EL (cell line): ENCODE measurements at regions not wholly inside any gene's neighbourhood (a gene's known extent, or its start where the extent isn't known, plus 50 kb on each side); places are given as distances from the start of the nearest gene placed in this dataset.
"Not testable (repeated sequence)": the region's sequence is repeated elsewhere in the genome, so short reads cannot be mapped to it uniquely, and the experiment has no call there.

Experiments used
- DNase-seq: peaks from one replicate; pipeline ENCODE4 v3.0.0-alpha.2; 2016

DNA sequence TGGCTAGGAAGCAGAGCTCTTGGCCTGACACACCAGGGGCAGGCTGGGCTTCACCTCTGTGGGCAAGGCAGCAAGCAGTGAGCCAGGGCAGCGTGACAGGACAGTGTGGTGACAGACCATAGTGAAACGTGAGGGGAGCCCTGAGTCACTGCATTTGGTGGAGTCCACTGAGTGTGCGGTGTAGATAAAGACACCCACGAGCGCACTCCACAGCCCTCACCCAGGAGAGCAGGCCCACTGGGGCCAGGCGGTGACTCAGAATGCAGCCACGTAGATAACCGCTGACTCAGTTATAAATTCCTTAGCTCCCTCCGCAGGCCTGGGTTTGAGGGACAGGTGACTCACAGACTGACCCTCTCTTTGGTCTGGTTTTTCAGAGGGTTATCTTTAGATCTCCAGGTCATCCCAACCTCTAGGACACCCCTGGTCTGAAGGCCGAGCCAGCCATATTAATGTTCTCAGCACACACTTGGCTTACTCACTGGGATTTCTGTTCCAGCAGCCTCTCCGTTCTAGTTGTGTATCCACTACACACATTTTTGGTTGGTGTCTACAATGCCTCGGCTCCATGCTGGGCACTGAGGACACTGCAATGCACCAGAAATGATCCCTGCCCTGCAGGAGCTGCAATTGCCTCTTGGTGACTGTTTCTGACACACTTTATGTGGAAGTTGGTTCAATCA is 90.2 kb upstream of the TSPAN2 start:
- peak; percentile 100 for DNase-seq

DNA sequence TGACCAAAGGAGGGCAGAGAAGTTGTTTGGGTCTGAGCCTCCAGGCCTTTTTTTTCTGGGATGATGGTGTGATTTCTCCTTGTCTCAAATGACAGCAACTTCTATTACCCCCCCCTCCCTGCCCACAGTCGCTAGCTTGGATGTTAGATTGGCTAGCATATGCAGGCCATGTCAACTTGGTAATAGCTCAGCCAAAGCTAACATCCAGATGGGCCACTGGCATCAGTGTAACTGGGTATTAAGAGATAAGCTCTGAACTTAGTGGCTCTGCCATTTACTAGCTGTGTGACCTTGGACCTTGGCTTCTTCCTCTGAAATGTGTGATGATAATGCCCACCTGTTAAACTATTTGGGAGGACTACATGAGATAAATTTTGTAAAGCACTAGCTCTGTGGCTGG is 86.9 kb upstream of the TSPAN2 start:
- DNase-seq, result no peak

DNA sequence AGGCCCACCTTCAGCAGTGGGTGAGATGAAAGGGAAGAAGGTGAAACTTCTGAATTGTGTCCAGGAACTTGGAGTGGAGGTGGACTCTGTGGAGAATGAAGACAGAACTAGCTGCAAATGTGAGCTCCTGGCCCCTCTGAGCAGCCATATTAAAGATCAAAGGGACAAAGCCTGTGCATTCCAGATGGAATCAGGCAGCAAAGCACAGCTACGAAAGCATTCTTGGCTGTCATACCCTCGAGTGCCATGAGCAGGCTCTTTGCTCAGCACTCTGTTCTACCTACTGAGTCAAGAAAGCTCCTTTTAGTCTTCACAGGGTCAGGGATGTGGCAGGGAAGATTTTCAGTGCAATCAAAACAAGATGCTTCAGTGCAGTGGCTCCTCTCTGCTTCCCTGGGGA is 86.3 kb upstream of the TSPAN2 start:
- no peak for DNase-seq

DNA sequence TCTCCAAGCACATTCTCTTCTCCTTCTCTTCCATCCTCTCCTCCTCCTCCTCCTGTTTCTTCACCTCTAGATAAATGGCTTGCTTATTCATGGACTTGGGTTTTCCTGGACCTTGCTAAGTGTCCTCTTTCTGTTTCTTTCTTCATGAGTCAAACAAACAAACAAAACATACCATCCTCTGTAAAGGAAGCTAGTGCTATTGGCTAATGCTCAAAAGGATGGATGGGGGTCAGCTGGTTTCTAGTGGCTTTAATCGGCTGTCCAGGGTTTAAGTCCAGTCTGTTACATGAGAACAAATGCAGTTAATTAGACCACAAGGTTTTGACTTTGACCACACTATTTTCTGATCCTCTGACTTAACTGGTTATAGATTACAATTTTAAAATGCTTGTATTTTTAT is 83.8 kb upstream of the TSPAN2 start:
- DNase-seq, result no peak

DNA sequence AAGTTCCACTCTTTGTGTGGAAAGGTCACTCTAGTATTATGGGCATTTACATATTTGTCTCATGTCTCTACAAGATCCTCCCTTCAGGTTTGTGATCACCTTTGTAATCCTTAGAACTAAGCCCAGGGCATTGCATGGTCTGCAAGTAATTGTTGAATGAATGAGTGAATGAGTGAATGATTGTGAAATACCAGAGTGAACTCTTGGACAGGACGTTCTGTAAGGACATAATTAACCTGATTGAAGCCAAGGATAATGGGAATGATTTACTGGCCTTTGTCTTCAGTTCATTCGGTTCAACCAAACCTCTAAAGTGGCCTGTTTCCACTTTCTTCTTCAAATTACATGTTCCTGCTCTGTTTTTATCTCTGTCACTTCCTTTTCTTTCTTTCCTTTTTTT is 83.0 kb upstream of the TSPAN2 start:
- DNase-seq, result no peak

DNA sequence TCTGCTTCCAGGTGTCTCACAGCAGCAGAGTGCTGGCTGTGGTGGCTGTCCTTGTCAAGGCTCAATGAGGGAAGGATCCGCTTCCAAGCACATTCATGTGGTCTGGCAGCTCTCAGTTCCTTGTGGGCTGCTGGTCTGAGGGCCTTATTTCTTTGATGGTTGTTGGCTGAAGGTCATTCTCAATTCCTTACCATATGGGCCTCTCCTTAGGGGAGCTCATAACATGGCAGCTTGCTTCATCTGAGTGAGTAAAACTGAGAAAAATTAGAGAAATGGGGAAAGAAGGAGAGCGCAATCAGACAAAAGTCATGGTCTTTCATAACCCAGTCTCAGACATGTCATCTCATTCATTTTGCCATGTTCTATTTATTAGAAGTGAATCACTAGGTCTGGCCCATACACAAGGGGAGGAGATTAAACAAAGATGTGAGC is 81.7 kb upstream of the TSPAN2 start:
- no peak for DNase-seq

DNA sequence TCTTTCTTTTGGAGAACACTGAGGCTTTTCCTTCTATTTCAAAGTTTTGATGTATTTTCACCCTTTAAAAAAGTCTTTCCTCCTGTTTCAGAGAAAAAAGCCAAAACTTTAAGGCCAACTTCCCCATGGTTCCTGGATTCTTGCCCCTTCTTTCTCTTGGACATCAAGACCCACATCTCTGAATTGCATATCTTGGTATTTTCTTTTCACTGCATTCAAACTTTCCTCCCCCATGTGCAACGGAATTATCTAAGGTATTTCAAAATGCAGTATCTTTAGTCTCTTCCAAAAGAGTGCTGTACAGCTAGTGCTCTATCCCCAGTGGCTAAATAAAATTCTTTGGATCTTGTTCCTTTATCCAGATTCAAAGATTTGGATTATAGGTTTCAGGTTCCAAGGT is 81.1 kb upstream of the TSPAN2 start:
- DNase-seq, result no peak

DNA sequence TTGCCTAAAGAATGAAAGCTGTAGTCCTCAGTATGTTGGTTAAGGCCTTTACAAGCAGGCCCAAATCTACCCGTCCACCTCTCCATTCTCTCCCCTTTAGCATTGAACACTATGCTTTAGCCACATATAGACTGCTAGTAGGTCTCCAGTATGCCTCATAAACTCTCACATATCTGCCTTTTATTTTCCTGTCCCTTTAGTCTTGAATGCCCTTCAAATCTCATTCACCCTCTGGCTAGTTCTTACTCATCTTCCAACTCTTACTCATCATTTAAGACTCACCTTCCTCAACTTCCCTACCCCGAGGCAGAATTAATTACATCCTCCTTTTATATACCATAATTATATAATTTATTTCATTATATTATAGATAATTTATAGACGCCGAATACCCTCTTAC is 78.7 kb upstream of the TSPAN2 start:
- DNase-seq, result peak; percentile 77

DNA sequence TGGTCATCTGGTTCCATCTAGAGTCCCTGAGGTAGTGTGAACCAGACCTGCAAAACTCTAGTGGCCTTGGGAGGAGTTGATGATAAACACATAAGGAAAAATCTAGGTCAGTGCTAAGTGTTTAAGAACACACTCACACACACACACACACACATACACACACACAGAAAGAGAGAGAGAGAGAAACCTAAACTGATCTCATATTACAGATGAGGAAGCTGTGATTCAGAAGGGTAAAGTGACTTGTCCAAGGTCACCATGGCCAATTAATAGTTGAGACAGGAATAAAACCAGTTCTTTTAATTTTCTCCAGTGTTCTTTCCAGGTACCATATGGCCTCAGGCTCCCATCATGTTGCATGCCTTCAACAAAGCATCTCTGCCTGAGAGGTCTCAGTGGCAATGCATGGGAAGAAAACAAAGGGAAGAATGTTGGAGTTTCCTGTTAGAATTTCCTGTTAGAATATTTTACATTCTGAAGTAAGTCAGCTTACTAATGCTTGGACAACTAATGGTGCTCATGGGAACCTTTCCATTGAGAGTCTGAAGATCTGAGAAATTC is 77.3 kb upstream of the TSPAN2 start:
- peak; percentile 72 for DNase-seq

DNA sequence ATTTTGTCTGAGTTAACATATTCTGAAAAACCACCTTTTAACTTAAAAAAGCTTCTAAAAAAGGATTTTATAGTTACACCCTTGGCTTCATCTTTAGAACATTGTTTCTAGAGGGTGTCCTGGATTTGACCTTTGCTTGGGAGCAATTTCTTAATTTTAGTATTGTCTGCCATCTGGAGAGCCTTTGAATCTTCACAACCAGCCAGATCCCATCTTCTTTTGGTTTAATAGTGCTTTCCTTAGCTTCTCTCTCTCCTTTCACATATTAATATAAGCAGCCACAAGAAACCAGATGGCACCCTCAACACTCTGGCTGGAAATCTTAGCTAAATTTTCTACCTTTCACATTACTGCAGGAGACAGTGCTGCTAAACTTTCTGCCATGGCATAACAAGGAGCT is 76.5 kb upstream of the TSPAN2 start:
- no peak for DNase-seq

DNA sequence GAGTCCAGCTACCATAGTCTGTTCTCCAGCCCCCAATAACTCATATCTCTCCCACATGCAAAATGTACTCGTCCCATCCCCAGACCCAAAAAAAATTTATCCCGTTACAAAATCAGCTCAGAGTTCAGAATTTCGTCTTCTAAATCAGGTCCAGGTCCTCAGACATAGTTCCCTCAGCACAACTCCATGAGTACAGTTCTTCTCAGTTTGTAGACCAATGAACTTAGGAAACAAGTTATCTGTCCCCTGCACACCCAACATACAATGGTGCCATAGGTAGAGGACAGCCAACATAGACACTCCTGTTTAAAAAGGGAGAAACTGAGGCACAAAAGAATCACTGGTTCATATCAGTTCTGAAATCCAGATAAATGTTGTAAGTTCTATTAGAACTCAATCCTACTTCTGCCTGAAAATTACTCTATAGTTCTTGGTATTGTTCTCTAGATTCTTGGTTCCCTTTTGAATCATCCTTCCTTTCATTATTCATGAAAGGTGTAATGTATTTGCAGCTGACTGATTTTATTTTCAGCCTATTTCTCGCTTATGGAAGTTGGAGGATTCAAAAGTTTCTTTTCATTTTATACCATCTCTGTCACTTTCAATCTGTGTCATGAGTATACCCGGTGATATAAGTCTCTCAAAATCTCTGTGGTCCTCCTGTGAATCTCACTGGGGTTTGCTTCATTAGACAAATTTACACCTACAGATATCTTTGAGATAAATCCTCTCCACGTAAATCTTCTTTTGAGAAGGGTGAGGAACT is 75.8 kb upstream of the TSPAN2 start:
- DNase-seq, result no peak

DNA sequence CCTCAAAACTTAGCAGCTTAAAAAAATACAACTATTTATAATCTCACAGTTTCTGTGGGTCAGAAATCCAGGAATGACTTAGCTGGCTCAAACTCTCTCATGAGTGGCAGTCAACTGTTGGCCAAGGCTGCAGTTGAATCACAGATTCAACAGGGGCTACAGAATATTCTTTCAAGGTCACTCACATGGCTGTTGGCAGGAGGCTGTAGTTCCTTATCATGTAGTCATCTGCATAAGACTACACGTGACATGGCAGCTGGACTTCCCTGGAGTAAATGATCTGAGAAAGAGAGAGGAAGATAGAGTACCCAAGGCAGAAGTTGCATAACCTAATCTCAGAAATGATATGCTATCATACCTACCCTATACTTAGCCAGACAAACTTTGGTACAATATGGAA is 75.2 kb upstream of the TSPAN2 start:
- no peak for DNase-seq

DNA sequence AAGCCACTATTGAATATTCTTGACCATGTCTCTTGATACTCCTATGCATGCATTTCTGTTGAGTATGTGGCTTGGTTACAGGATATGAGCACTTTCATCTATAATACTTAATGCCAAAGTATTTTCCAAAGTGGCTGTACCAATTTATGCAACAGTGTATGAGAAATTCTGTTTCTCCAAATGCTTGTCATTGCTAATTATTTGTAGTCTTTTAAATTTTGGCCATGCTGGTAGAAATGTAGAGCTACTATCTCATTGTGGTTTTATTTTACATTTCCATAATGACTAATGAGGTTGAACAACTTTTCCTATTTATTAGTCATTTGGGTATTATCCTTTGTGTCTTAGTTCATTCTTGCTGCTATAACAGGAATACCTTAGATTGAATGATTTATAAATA is 71.4 kb upstream of the TSPAN2 start:
- no peak for DNase-seq

DNA sequence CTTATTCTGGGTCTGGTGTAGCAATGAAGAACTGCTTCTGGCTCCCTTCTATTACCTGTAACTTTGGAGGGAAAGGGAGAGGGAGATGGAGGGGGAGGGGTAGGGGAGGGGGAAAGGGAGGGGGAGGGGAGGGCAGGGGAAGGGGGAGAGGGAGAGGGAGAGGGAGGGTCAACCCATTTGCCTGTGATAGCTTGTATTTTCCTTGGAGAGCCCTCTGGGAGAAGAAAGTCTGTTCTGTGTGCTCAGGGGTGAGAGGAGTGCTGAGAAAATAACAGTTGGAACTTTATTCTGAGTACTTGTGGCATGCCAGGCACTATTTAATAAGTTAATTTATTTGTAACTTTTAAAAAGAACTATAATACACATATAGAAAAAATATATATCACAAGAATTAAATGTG is 70.7 kb upstream of the TSPAN2 start:
- DNase-seq, result no peak

DNA sequence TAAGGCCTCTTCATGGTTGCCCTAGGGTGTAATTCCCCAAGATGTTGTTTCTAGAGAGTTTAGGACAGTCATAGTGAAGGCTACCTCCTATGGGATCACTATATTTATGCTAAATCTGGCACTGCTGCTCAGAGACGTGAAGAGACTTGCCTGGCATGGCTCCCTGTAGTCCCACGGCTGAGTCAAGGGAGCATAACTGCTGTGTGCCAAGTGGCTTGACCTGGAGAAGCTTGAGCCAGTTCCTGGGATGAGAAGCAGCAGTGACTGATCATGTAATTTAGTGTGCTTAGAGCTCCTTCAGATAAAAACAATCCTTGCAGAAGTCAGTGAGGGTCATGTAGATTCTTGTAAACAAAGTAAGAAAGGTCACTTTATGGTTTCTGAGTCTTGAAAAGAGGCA is 68.9 kb upstream of the TSPAN2 start:
- peak; percentile 74 for DNase-seq

DNA sequence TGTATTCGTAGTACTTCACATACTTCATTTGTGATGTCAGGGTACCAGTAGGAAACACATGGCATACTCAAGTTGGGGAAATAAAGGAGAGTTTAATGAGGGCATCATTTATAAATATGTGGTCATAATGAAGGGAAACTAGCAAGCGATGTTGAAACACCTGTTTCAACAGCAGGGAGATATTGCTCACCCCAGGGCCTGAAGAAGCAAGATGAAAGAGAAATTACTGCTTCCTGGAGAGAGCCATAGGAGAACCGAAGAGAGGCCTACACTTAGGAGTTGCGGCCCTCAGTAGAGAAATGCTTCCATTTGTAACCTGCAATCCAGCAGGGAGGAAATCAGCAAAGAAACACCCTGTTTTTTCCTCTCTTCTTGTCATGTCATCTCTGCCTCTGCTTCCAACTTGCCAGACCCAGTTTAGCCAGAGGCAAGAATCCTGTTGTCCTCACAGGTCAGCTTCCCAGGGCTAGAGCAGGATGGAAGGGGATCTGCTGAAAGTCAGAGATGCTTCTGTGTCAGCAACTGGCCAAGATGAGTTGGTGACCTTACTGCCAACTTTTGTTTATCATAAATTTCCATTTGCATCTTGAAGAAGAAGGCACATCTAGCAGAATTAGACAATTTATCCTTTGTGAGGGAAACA is 67.6 kb upstream of the TSPAN2 start:
- no peak for DNase-seq

DNA sequence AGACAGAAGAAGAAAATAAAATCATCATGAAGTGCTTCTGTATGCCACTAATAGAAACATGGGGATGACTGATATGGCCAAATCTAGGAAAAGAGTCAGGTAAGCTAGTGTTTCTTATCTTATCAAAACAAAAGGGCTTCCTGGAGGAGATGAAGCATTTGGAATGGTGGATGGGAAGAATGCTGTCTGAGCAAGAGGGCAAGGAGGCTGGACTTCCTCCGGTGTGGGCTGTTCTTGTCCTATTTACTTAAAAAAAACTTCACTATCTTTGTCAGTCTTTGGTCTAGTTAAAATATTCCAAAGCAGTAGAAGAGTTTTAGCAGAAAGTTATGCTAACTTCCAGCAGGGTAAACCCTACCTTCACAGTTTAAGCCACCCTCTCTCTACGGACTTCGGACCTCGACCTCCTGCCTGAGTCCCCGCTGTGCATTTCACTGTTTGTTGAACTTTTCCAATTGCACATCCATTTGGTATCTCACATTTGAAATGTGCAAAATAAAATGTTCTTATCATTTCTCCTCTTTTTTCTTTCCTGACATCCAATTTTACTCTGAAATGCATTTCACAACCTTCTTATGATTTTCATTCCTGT is 64.8 kb upstream of the TSPAN2 start:
- no peak for DNase-seq

DNA sequence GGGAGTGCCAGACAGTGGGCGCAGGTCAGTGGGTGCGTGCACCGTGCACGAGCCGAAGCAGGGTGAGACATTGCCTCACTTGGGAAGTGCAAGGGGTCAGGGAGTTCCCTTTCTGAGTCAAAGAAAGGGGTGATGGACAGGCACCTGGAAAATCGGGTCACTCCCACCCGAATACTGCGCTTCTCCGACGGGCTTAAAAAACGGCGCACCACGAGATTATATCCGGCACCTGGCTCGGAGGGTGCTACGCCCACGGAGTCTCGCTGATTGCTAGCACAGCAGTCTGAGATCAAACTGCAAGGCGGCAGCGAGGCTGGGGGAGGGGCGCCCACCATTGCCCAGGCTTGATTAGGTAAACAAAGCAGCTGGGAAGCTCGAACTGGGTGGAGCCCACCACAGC is 58.6 kb upstream of the TSPAN2 start:
- not testable (repeated sequence) for DNase-seq

DNA sequence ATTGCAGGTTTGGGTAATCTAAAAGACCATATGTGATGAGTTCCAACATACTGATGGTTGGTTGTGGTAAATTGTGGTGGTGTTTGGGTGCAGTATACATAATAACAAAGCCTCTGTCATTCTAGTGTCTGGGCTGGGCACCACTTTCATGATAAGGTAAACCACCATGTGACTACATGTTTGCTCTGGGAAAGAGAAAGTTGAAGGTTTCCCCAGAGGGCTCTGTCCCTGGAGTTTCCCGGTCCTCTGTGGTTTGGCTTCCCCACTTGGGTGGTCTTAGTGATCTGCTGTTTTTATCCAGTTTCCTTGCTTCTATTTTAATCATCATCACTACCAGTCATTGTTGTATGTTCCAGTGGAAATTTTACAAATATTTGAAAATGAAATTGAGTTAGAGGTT is 55.9 kb upstream of the TSPAN2 start:
- DNase-seq, result no peak

DNA sequence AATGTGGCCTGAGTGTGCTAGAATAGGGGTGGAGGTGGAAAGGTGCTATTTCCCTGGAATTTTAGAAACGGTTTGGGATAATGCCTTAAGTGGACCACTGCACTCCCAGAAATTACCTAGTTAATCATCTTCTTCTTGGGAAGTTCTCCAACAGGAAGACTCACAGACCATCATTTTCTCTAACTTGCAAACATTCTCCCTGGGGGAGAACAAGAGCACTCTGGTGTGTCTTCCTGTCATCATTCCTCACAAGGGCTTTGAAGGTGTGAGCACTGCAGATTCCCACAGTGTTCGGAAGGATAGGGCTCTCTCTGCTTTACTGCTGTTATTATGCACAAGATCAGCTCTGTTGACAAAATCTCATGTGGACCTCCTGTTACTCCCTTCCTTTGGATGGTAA is 54.9 kb upstream of the TSPAN2 start:
- DNase-seq, result no peak

DNA sequence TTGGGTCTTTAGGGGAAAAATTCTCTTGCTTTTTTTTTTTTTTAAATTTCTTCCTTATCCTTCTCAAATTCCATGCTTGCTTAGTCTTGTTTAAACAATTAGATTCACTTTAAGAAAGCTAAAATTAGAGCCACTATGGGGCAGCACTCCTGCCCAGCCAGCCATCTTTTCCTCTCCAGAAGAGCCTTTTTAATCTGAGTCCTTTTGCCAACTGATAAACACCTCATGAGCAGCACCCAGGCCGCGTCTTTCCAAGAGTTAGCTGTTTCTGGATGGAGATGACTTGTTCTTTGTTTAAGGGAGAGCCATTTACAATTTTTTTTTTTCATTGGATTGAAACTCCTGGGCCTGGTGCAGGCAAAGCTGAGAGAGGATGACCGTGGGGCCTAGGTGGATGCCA is 53.3 kb upstream of the TSPAN2 start:
- no peak for DNase-seq

DNA sequence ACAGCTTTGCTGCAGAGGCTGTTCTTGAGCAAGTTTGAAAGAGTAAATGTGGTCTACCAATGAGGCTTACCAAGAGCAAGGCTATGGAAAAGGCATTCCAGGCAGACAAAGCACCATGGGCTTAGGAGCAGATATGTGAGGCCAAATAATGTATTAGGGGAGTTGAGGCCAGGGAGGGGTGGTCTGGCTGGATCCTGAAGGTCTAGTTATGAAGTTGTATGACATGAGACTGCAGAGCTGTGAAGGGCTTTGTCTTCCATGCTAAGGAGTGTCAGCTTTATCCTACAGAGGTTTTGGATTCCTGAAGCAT is 51.8 kb upstream of the TSPAN2 start:
- no peak for DNase-seq

DNA sequence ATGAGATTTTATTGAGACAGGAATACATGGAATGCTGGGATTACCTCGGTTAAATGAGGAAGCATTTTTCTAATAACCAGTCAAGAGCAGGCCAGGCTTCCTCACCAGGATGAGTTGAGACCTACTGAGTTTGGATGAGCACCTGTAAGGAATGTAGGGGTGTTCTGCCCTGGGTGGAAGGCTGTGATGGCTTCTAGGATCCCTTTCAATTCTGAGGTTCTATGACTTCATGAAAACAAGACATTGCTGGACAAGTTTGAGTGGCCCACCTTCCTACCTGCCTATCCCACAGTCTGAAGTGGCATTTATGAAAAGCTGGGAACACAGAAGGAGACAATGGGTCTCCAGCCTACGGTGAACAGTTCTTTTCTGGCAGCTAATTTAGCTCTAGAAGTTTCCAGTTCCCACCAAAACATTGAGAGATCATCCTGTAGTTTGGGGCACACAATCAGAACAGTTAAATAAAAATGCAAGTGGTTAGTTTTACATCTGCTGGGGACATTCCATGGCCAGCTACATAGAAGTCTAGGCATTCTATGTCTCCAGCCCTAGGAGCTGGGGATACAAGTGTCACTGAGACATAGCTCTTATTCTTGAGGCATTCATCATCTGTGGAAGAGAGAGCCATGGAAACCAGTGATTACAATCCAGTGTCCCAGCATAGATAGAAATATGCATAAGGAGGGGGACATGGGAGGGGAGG is 51.3 kb upstream of the TSPAN2 start:
- no peak for DNase-seq
